ENCODE measurements at regions not wholly inside any gene's neighbourhood (a gene's known extent, or its start where the extent isn't known, plus 50 kb on each side); places are given as distances from the start of the nearest gene placed in this dataset.

DNA sequence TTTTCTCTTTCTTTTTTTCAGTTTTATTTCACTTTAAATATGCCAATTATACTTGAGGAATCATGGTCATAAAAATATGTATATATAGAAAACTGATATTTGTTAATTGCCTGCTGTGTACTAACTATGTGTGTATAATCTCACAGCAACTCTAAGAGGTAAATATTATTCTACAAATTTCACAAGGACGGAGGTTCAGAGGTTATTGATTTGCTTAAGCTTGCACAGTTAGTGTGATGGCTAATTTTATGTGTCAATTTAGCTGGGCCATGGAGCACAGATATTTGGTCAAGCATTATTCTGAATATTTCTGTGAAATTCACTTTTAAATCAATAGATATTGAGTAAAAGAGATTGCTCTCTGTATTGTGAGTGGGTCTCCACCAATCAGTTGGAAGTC, 75.7 kb upstream of the CENPW start:
- Histone ChIP-seq H3K36me3 (replicated peaks; ENCODE audit: control insufficient read depth, insufficient read depth, low read length) (no peaks in the 10 kb centered on the region), H3K27me3 (ENCODE audit: control insufficient read depth, insufficient read depth, low read length) (no peaks in the 10 kb centered on the region), H3K4me3 (ENCODE audit: insufficient read depth, low read depth, low read length) (no peak overlapping the region)
- no peak for DNase-seq

DNA sequence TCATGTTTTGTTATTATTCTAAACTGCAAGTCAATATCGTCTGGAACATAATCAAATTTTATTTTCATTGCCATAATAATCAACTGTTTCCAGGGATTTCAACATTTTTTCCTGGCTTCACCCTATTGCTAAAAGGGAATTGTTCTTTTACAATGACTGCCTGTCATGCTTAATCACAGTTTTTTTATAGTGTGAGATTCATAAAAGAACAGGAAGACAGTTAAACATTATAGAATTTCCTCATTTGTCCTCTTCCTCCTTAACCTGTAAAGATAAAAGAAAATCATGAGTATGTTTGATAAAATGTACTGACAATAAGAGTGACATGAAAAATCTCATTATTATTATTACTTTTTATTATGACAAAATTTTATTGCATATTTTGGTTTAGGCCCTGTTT, 73.3 kb upstream of the CENPW start:
- Histone ChIP-seq H3K4me3 (ENCODE audit: insufficient read depth, low read depth, low read length) (no peak overlapping the region), H3K36me3 (replicated peaks; ENCODE audit: control insufficient read depth, insufficient read depth, low read length) (no peaks in the 10 kb centered on the region), H3K27me3 (ENCODE audit: control insufficient read depth, insufficient read depth, low read length) (no peaks in the 10 kb centered on the region)
- no peak for DNase-seq

DNA sequence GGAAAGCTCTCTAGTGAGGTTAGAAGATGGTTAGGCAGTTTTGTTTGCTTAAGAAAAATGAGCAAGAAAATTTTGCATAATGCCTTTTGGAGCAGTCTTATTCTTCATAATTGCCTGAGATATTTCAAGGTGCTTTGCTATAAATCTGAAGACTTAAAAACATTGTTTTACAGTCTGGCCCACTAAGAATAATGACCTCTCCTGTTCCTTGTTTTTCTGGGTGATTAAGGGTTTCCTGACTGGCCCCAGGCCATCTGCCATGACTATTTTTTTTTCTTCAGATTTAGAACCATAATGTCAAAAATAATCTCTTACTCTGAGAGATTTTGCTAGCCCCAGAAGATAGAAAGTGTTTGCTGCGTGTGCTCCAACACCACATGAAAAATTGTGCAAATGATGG, 72.3 kb upstream of the CENPW start:
- no peak for DNase-seq
- Histone ChIP-seq H3K4me3 (ENCODE audit: insufficient read depth, low read depth, low read length) (no peak overlapping the region), H3K27me3 (ENCODE audit: control insufficient read depth, insufficient read depth, low read length) (no peaks in the 10 kb centered on the region)

DNA sequence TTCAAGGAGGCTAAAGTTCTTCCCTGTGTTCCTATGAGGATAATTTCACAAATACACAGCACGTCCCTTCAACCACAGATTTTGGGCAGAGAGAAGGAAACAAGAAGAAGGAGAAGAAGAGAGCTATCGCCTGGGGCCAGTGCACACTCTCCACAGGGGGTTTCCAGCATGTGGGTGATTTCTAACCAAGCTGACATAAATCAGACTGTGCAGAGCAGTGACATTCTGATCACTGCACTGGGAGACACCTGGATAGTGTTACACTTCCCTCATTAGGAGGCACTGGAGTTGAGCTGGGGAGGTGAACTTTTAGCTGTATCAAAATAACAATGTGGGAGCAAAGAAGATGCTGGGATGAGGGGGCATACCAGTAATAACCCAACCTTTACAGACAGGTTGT, 71.8 kb upstream of the CENPW start:
- Histone ChIP-seq H3K4me3 (ENCODE audit: insufficient read depth, low read depth, low read length) (no peak overlapping the region), H3K36me3 (replicated peaks; ENCODE audit: control insufficient read depth, insufficient read depth, low read length) (no peaks in the 10 kb centered on the region), H3K27me3 (ENCODE audit: control insufficient read depth, insufficient read depth, low read length) (no peaks in the 10 kb centered on the region)
- DNase-seq = no peak

More for the DNA sequence above, 72.3 kb upstream of the CENPW start:
- no peaks in the 10 kb centered on the region for H3K36me3 ChIP-seq (replicated peaks; ENCODE audit: control insufficient read depth, insufficient read depth, low read length)

DNA sequence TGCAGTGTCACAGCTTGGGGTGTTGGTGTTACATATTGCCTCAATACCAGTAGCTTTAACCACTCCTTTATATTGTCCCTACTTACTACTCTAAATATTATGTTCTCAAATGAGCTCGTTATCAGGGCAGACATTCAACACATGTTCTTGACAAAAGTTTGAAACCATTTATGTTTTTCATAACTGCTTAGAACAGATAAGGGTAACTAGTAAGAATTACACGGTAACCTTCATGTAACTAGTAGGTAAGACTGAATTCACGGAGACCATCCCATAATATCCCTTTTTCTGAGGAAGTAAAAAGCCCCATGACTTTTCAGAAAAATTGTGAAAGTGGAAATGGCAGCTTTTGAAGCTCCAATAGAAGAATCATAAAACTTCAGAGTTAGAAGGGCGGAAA, 59.6 kb upstream of the CENPW start:
- no peak for DNase-seq
- Histone ChIP-seq H3K27me3 (ENCODE audit: control insufficient read depth, insufficient read depth, low read length) (no peaks in the 10 kb centered on the region), H3K36me3 (replicated peaks; ENCODE audit: control insufficient read depth, insufficient read depth, low read length) (no peaks in the 10 kb centered on the region), H3K4me3 (ENCODE audit: insufficient read depth, low read depth, low read length) (no peak overlapping the region)

DNA sequence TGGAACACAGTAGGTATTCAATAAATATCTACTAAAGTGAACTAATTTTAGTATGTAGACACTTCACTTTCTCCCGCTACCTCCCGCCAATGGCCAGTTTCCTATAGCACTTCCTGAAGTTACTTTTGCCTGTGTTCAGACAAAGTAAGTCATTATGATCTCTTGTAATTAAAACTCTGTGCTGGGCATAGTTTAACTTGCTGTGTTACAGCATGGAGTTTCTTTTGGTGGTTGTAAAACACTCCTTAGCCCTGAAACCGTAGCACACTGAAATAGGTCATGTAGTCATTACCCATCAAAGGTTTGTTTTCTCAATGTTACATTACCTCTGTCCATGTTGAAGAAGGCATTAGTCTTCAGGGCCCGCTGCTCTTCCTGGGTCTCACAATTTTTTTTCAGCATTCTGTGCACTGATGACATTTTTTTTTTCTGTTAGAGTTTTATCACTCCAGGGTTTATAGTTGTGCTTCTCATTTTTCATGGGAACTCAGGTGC, 54.0 kb upstream of the CENPW start:
- no peaks in the 10 kb centered on the region for H3K36me3 ChIP-seq (replicated peaks; ENCODE audit: control insufficient read depth, insufficient read depth, low read length)
- no peak overlapping the region for H3K4me3 ChIP-seq (ENCODE audit: insufficient read depth, low read depth, low read length)
- no peak for DNase-seq
- H3K27me3 ChIP-seq (ENCODE audit: control insufficient read depth, insufficient read depth, low read length) = no peaks in the 10 kb centered on the region
